Stimulated activated CD4-positive, alpha-beta T cell treated with anti-CD3 and anti-CD28 coated beads, Interleukin-15, amount 100 ng/mL, for 24 hours (primary cell): ENCODE measurements at regions not wholly inside any gene's neighbourhood (a gene's known extent, or its start where the extent isn't known, plus 50 kb on each side); places are given as distances from the start of the nearest gene placed in this dataset.

ENCODE experiments used
- DNase-seq: peaks from one replicate; pipeline ENCODE4 v3.0.0-alpha.2; 2020

GRCh38 chr9:108015690-108016089, 526.1 kb upstream of the KLF4 start:
- no peak for DNase-seq

- DNase-seq = no peak
These were observed 524.8 kb upstream of the KLF4 start for GRCh38 chr9:108014353-108014752.

GRCh38 chr9:108012886-108013665, 523.5 kb upstream of the KLF4 start:
- DNase-seq = no peak

- DNase-seq = no peak
These were observed 522.8 kb upstream of the KLF4 start for GRCh38 chr9:108012405-108012804.

GRCh38 chr9:108003526-108003925, 514.0 kb upstream of the KLF4 start:
- DNase-seq = no peak

- DNase-seq = no peak
These were observed 512.9 kb upstream of the KLF4 start for GRCh38 chr9:108002371-108002956.

GRCh38 chr9:108001237-108001636, 511.7 kb upstream of the KLF4 start:
- DNase-seq = no peak

GRCh38 chr9:107999890-108000289, 510.3 kb upstream of the KLF4 start:
- DNase-seq = no peak

GRCh38 chr9:107999011-107999410, 509.4 kb upstream of the KLF4 start:
- no peak for DNase-seq

- no peak for DNase-seq
These were observed 505.1 kb upstream of the KLF4 start for GRCh38 chr9:107994648-107995047.

- no peak for DNase-seq
These were observed 502.7 kb upstream of the KLF4 start for GRCh38 chr9:107992271-107992670.

GRCh38 chr9:107991581-107991980, 502.0 kb upstream of the KLF4 start:
- DNase-seq = no peak

- DNase-seq = no peak
These were observed 500.0 kb upstream of the KLF4 start for GRCh38 chr9:107989544-107989943.

GRCh38 chr9:107989099-107989498, 499.5 kb upstream of the KLF4 start:
- DNase-seq = no peak

GRCh38 chr9:107984956-107985355, 495.4 kb upstream of the KLF4 start:
- DNase-seq = no peak

GRCh38 chr9:107983762-107984161, 494.2 kb upstream of the KLF4 start:
- no peak for DNase-seq

GRCh38 chr9:107983181-107983603, 493.6 kb upstream of the KLF4 start:
- DNase-seq = no peak

- DNase-seq = no peak
These were observed 493.2 kb upstream of the KLF4 start for GRCh38 chr9:107982745-107983144.

GRCh38 chr9:107982001-107982400, 492.4 kb upstream of the KLF4 start:
- DNase-seq = no peak

- no peak for DNase-seq
These were observed 491.4 kb upstream of the KLF4 start for GRCh38 chr9:107980984-107981383.

GRCh38 chr9:107976767-107977166, 487.2 kb upstream of the KLF4 start:
- DNase-seq = no peak

GRCh38 chr9:107975426-107976010, 485.9 kb upstream of the KLF4 start:
- no peak for DNase-seq

- DNase-seq = no peak
These were observed 483.9 kb upstream of the KLF4 start for GRCh38 chr9:107973451-107973850.

GRCh38 chr9:107972346-107972745, 482.8 kb upstream of the KLF4 start:
- no peak for DNase-seq
